ENCODE measurements at regions not wholly inside any gene's neighbourhood (a gene's known extent, or its start where the extent isn't known, plus 50 kb on each side); places are given as distances from the start of the nearest gene placed in this dataset.

GRCh38 chr18:67381608-67382150, 134.8 kb downstream of the DSEL start:
- H3K9me3 Mint-ChIP-seq: no peaks in the 10 kb centered on the region
- Histone ChIP-seq H4K91ac (ENCODE audit: insufficient read length, low read depth, low read length) (no peak overlapping the region), H3K27ac (ENCODE audit: insufficient read length, low read depth, low read length) (no peak overlapping the region), H3K79me1 (ENCODE audit: insufficient read depth, low read depth, low read length, poor library complexity, severe bottlenecking) (no peaks in the 10 kb centered on the region), H3K27me3 (ENCODE audit: insufficient read depth, low read length) (no peaks in the 10 kb centered on the region), H3K18ac (ENCODE audit: insufficient read length, low read depth, low read length) (no peak overlapping the region), H3K4me1 (ENCODE audit: insufficient read depth, low read length) (no peaks in the 10 kb centered on the region), H2BK12ac (ENCODE audit: insufficient read length, low read depth, low read length) (no peak overlapping the region), H2BK20ac (ENCODE audit: low read depth, low read length, poor library complexity, severe bottlenecking) (no peak overlapping the region), H3K4me2 (ENCODE audit: insufficient read depth, insufficient read length, low read length) (no peak overlapping the region), H3K56ac (ENCODE audit: insufficient read length, low read depth, low read length) (no peak overlapping the region), H4K8ac (replicated peaks; ENCODE audit: insufficient read length, low read depth, low read length) (no peak overlapping the region), H4K5ac (ENCODE audit: insufficient read length, low read depth, low read length) (no peak overlapping the region), H4K20me1 (ENCODE audit: control insufficient read depth, insufficient read depth, insufficient read length) (no peaks in the 10 kb centered on the region), H2BK15ac (ENCODE audit: low read depth, low read length) (no peak overlapping the region), H2AFZ (ENCODE audit: low read length) (no peak overlapping the region), H3K9me3 (ENCODE audit: control insufficient read depth, low read depth, low read length) (no peaks in the 10 kb centered on the region), H3K23me2 (ENCODE audit: insufficient read length, low read depth, low read length, poor library complexity, severe bottlenecking) (no peaks in the 10 kb centered on the region), H3K14ac (ENCODE audit: insufficient read depth, low read length) (no peak overlapping the region), H3T11ph (ENCODE audit: low read length) (no peak overlapping the region), H2AK5ac (ENCODE audit: insufficient read length, low read length) (no peak overlapping the region), H2BK5ac (ENCODE audit: insufficient read length, low read length) (no peak overlapping the region), H2BK120ac (ENCODE audit: low read depth, low read length, poor library complexity, severe bottlenecking) (no peak overlapping the region), H3K79me2 (ENCODE audit: insufficient read depth, low read length) (no peaks in the 10 kb centered on the region), H3K23ac (ENCODE audit: insufficient read length, low read depth, low read length) (no peak overlapping the region), H3K9ac (ENCODE audit: extremely low read depth, insufficient read length, low read length) (no peak overlapping the region), H3K4ac (ENCODE audit: low read depth, low read length) (no peak overlapping the region)
- no peaks in the 10 kb centered on the region for H3K27me3 Mint-ChIP-seq (ENCODE audit: low read depth)
- TF ChIP-seq CTCF (conservative IDR thresholded peaks at IDR 0.05): no peak
- H3K4me3 Mint-ChIP-seq: no peak overlapping the region
- no peaks in the 10 kb centered on the region for H3K36me3 Mint-ChIP-seq (ENCODE audit: insufficient read depth in 1 of 3, low read depth in 3 of 3)
- DNase-seq: no peak
- peaks cover 0 to 4% of the 10 kb centered on the region in 2 experiments; a peak in 2 of 4 replicates for H3K4me1 Mint-ChIP-seq
- H3K27ac Mint-ChIP-seq: no peak overlapping the region
- WGBS (ENCODE audit: extremely low coverage, insufficient read length, low lambda C conversion rate): no CpG with 5 or more reads among the region's 10 CpGs
